ENCODE measurements at regions not wholly inside any gene's neighbourhood (a gene's known extent, or its start where the extent isn't known, plus 50 kb on each side); places are given as distances from the start of the nearest gene placed in this dataset.

DNA sequence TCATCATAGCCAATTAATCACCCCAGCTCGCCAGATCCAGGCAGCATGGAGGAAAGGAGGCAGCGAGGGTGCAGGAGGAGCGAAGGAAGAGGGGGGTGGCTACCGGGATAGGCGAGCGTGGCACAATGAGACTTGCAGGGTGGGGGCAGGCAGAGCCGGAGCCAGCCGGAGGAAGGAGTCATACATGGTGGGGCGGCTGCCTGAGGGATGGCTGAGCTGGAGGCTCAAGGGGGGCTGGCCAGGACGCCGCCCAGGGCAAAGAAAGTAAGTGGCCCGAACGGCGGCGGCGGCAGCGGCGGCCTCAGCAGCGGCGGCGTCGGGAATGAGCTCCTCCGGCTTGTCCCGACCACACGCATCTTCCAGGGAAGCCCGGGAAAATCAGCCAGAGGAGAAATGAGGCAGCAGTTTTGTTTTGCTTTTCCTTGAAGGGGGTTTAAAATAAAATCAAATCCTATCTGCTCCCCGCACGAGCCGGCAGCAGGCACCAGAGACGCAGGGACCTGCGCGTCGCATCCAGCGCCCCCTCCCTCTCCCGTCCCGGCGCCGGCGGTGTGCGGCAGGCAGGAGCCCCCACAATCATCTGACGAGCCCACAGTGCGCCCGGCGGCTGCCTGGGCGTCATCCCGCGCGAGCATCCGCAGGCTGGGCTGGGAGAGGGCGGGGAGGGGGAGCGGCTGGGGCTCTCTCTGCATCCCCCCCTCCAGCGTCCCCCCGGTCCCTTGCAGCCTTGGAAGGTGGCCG, 263.6 kb downstream of the CTTN start:
- no peak for DNase-seq

DNA sequence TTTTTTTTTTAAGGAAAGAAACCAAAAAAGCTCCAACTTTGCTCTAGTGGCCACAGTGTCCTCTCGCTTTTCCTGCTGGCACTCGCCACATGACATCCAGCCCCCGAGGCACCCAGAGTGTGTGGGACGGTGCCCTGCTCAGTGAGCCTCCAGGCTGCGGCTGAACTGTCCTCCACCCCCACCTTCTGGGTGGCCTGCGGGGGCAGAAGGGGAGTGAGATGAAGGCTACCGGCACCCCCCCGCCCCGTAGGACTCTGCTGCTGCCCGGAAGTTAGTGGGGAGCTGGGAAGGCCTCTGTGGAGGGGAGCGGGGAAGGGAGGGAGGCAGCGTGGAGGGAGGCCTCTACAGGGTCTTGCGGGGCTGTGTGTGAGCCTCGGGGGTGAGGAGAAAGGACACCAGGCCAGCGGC, 264.4 kb downstream of the CTTN start:
- no peak for DNase-seq

DNA sequence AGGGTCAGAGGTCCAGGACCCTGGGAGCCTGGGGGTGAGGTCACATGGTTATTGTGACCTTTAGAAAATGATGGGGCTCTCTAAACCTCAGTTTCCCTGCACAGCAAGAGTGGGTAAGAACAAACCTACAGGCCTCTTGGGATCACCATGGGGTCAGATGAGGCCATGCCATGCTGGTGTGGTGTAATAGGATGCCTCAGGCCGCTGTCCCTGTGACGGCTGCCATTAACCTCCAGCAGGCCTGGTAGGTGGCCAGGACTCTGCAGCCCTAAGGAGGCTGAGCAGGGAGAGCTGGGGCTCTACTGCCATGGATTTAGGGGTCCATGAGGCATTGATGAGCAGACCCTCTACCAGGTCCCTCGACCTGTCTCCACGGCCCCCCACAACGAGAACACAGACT, 265.5 kb downstream of the CTTN start:
- no peak for DNase-seq

DNA sequence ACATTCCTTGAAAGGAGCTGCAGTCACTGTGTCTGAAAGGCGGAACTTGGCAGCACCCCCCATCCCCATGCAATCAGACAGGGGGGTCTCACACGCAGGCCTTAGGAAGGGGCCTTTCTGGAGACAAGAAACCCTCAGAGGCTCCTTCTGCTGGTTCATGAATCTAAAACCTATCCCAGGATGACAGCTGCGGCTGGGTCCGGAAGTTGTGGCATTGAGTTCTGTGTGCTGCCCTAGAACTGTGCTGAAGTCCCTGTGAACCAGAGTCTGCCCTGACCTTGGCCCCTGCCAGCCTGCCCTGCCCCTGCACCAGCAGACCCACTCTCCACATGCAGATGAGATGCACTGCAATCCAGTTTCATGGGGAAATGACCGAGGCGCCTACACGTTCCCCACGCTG, 268.0 kb downstream of the CTTN start:
- no peak for DNase-seq

DNA sequence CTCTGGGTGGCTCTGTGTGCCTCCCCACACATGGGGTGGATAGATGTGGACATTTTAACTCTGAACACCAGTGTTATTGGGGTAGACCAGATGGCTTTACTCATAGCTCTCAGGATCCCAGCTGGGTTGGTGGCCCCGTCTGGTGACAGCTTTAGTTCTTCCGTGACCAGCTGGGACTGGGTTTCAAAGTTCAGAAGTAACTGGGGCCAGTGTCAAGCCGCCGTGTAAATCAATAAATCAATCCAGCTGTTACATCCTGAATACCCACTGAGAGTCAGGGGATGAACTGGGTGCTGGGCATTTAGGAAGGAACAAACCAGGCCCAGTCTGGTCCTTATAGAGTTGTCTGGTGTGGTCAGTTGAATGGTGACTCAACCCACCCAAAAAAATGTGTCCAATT, 269.4 kb downstream of the CTTN start:
- no peak for DNase-seq

DNA sequence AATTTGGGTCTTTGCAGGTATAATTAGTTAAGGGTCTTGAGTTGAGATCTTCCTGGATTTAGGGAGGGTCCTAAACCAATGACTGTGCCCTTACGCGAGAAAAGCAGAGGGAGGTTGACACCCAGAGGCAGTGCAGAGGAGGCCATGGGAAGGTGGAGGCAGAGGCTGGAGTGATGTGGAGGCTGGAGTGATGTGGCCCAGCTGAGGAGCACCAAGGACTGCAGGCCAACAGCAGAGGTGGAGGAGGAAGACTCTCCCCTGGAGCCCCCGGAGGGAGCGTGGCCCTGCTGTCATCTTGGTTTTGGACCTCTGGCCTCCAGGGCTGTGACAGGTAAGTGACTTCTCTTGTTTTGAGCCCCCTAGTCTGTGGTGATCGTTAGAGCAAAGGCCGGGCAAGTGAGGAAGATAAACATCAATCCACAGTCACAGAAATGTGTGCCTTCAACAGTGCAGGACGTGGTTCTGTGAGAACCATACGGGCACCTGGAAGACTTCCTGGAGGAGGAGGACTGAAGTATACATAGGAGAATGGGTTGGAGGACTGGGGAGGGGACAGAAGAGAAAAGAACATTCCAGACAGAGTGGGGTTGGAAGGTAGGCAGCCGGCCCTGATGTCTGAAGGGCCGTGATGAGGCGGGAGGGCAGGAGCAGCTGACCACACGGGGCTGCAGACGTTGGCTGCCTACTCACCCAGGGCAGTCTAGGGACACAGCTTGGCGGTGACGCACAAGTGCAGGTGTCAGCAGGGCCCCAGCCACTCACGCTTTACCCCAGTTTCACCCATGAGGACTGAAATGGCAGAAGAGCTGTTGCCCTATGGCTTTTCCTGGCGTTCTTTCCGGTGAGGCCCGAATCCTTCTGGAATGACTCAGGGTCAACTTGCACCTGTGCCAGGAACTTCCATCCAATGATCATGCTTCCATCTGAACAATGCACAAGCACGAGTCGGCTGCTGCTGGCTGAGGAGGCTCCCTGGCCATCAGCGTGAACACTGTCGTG, 270.2 kb downstream of the CTTN start:
- no peak for DNase-seq

DNA sequence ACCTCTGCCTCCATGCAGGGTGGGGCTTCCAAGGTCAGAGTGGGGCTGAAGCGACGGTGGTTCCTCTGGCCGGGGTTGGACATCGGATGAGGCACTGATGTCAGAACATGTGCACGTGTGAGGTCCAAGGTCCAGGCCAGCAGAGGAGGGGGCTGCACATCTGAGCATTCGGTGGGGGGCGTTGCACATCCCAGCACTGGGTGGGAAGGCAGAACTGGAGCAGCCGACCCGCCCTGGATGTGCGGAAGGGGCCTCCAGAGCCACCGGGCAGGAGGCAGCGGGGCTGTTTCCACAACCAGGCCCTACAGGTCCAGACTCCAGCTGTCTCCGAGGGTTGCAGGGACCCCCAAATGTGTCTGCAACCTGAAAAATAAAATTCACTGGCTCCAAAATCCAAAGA, 271.0 kb downstream of the CTTN start:
- no peak for DNase-seq

DNA sequence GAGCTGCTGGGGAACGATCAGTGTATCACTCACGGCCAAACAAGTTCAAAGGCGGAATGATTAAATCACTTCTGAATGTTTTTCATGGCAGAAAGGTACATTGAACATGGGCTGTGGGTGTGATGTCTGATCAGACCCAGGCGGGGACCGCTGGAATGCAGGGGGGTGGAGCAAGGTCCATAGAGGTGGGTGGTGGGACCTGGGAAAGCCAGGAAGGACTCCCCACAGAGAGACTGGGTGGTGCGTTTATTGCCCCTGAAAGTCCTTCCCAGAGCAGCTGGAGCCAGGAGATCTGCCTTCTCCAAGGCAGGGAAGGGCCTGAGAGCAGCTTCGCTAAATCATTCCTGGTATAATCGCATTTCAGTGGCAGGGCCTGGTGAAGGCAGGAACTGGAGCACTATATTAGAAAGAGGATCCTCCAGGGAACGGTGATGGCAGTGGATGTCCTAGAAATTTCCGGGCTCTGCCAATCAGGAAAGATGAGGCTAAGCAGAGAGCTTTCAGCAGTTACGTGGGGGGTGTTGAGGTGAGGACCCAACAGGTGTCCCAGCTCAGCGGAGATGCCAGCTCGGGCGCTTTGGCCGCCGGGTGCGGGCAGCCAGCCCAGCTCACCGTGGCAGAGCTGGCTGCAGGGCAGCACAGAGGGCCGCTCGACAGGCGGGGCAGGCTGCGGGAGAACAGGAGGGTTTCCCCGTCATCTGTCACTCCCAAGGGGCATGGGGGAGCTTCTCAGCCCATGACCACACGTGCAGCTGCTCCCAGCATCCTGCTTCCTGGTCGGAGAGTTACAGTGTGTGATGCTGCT, 271.7 kb downstream of the CTTN start:
- no peak for DNase-seq

DNA sequence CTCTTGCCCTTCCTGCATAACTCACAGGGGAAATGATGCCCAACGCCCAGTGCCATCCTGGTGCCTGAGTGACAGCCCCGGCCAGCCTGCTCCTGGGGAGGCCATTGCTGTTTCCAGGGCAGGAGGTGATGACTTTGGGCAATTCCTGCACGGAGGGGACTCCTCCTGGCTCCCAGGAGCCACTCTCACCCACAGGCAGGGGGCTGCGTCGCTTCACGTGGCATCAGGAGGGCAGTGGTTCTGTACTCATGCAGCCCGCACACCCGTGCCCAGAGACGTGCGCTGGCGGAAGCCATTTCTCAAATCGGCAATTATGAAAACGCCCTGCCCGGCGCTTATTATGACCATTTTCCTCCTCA, 272.3 kb downstream of the CTTN start:
- no peak for DNase-seq

DNA sequence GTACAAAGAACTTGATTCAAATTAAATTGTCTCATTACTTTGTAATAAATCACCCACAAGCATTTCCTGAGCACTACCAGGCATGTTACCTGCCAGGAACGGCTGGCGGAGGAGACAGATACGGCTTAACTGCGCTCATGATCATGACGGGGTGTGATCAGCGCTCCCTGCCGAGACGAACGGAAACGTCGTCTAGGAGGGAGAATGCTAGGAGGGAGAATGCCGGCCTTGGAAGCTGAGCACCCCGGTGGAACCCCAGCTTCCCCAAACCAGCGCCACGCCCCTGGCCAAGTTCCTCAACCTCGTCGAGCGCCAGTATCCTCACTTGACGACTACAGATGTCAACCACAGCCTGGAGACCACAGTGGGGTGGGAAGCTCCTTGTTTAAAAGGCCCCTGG, 272.8 kb downstream of the CTTN start:
- no peak for DNase-seq

DNA sequence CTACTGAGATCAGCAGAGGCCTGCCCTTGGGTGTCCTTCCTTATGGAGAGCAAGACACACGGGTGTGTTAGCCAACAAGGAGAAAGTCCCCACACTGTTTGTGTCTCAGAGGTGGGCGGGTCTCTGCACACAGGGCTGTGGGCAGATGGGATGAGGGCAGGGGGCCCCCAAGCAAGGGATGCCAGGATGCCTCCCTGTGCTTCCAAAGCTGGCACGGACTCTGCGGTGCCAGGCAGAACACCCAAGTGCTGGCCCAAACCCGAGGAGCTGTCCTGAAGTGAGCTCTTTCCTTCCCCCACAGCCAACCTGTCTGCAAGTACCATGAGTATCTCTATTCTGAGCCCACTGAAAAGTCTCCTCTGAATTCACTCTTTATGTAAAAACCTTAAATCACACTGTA, 273.3 kb downstream of the CTTN start:
- no peak for DNase-seq

DNA sequence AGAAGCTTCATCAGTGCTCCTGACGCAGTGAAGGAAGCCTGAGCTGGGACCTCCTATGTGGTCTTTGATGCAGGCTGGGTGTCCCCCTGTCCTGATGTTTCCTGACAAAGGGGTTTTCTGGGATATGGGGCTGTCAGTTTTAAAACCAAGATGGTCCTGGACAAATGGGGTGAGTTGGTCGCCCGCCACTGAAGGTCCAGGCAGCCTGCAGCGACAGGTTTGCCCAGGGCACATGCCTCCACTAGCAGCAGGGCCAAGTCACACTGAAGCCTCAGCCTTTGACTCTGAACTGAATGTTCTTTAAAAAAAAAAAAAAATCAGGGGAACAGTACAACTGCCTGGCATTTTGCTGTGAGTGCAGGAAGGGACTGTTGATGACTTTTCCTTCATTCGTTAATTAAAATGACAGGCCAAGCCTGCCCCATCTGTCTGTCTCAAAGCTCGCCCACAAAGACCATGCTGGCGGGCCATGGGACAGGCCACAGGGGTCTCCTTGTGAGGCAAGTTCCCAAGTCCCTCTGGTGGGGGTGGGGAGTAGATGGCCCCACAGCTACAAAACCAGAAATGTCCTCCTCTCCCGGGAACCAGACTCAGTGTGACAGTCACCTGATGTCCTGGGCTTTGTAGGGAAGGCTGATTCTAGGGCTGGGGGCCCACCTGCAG, 274.8 kb downstream of the CTTN start:
- DNase-seq = no peak

DNA sequence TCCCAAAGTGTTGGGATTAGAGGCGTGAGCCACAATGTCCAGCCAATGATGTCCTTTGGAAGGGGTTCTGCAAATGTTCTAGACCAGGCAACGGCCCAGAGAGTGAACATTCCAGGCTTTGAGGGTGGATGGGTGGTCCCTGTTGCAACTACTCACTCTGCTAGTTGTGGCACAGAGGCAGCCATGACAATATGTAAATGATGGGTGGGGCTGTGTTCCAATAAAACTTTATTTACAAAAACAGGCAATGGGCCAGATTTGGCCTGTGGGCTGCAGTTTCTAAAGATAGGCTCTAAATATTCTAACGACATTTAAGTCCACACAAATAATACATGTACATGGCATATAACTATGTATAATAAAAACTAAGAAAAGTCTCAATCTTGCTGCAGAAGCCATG, 276.3 kb downstream of the CTTN start:
- no peak for DNase-seq

DNA sequence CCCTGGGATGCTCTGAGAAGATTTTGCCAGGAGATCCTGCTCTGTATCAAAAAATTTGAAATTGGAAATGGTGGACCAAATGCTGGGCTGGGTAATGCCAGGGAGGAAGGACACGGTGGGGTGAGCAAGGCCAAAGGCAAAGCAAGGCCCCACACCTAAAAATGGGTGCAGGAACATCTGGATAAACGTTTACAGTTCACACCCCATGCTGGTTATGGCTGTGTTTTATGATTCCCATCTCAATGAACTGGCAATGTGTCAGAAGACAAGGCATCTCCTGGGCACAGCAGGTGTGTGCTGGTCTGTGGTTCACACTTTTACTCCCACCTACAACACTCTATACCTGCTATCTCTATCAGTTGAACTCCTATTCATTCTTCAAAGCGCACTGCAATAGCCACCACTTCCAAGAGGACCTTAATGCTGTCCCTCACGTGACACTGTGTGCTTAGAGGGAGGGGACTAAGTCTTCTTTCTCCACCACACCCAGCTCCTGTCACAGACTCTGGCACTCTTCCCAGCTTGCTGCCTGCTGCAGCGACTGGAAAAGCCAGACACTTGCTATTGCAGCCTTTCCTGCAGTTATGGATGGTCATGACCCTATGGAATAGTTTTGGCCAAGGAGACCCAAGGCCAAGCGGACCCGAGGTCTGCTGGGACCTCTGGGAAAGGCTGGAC, 277.5 kb downstream of the CTTN start:
- DNase-seq = no peak

DNA sequence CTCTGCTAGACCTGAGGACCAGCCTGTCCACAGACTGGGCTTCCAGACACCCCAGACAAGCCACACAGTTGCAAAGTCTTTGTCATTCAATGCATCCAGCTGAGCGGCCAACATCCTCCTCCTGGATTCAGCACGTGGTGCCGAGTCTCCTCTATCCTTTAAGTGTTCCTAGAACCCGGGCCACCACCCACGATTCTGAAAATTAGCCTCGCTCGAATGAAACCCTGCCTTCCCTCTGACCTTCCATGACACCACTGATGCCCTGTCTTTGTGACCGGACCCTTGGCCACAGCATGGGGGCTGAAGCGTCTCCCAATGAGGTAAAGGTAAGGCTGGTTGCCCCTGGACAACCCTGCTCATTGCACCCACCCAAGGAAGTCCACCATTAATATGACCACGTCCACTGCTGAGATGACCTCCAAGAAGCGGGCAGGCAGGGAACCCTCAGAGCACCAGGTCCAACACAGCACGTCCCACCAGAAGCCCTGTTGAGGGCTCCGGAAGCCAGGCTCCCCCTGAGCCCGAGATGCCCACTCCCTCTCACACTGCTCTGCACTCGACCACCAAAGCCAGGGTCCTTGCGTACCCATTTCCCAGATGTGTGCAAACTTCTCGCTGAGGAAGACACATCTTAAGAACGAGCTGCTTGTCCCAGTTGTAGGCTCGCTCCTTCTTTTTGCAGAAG, 279.0 kb downstream of the CTTN start:
- DNase-seq = no peak

DNA sequence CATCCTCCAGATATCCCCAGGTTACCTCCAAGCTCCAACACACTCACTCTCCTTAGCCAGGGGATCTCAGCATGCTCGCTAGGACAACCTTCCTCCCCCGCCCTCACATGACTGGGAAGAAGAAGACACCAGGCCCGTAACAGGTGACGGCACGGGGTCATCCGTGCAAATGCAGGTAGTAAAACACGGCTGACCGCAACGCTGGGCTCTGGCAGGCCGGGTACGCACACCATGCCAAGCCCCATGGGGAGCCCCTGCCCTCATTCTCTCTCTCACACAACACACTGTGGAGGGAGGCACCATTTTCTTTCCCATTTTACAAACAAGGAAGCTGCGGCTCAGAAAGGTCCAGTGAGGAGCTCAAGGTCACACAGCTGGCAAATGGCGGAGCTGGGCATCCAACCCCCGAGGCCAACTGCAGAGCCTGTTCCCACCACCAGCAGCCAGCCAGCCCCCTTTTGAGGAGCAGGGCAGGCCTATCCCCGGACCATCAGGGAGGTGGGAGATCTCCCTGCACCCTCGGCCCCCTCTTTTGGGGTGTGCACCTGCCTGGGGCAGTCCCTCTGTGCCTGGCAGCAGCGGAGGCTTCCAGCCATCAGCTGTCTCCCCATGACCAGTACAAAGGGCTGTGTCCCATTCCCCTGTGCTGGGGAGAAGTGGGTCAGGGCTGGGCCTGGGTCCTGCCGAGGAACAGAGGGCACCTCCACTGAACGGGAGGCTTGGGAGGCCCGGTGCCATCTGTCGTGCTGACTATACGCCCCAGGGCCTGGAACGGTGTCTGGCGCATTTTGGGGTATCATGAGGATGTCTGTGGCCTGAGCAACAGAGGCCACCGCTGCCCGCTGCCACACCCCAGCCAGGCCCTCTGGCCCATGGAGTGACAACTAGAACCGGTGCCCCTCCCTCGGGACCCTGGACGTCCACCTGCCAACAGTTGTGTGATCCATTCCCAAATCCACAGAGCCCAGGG, 280.9 kb downstream of the CTTN start:
- no peak for DNase-seq

DNA sequence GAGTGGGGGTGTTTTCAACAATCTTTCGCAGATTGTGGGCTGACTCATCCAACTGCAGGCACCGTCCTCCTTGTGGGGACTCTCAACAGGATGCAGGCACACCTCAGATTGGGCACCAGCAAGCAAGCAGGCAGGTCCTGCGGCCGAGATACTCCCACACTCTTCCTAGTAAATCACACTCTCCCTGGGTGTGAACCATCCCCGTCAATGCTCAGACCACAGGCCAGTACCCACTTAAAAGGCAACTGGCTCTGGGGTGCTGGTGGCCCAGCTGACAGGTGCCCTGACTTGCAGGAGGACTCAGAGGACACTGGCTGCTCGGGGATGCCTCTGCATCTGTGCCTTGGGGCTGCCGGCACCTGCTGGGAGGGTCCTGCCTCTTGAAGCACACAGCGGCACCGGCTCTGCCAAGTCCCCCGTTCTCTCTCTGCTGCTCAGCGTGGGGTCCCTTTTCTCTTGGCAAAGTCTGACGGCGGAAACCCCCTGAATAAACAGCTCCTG, 282.5 kb downstream of the CTTN start:
- DNase-seq = peak; percentile 26

DNA sequence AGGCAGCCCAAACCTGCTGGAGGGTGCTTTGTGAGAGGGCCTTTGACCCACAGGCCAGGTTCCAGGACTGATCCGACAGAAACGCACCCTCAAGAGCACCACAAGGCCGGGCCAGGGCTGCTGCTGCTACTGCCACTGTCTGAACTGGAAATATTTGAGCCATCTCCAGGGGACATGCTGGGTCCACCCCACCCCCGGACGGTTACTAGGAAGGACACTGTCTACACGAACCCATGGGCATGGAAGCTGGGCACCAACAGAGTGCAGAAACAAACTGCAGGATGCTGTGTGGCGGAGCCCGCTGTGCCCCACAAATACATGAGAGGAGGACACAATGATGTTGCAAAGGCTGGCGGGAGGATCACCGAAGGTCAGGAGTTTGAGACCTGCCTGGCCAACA, 283.7 kb downstream of the CTTN start:
- no peak for DNase-seq

DNA sequence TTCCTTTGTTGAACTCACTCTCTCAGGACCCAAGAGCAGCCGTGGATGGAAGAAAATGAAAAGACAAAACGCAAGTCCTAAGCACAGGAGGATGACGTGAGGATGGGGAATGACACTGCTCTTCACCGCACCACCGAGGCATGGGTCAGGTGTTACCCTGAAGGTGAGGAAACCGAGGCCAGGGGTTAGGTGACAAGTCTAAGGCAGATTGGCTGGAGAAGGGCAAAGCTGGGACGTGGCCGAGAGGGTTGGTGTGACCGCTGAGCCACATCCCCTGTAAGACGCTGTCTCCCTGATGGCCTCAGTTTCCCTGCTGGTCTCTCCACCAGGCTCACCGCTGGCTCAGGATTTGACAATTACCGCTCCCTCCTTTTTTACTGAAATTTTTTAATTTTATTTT, 284.4 kb downstream of the CTTN start:
- no peak for DNase-seq

DNA sequence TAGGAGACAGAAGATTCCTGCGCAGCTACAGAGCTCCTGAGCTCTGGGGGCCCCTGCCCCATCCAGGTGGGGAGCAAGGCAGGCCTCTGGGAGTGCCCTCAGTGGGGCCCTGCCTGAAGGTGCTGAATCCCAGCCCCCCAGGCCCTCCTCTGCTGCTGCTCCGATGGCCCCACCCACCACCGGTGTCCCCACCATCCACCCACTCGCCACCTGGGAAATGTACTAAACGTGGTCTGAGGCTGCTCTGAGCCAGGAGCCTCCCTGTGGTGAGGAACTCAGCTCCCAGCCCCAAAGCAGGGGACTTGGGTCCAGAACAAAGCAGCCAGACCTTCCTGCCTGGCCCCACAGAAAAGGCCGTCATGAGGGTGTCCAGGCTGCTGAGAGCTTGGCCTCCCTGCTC, 289.4 kb downstream of the CTTN start:
- no peak for DNase-seq
